HepG2 (cell line): ENCODE measurements at regions not wholly inside any gene's neighbourhood (a gene's known extent, or its start where the extent isn't known, plus 50 kb on each side); places are given as distances from the start of the nearest gene placed in this dataset.
A peak's percentile ranks its signal among the peaks of the same experiment; 100 is the strongest.

Experiments used
- ATF7-NPFF ChIP-seq: sonication (generic); formaldehyde crosslinking; IDR thresholded peaks from 2 replicates; pipeline ENCODE4 v1.8.1; 2023; ENCODE audit warnings: mild to moderate bottlenecking, low read depth, missing genetic modification reagents, moderate library complexity
- BHLHE40 ChIP-seq: IDR thresholded peaks from 2 replicates; pipeline ENCODE4 v1.6.1; 2011; ENCODE audit warnings: low read length, improper control_type of control experiment
- DR1 ChIP-seq: sonication (generic); formaldehyde crosslinking; IDR thresholded peaks from 2 replicates; pipeline ENCODE4 v1.8.0; 2021; ENCODE audit warnings: mild to moderate bottlenecking, missing genetic modification reagents, inconsistent platforms
- FOSL2 ChIP-seq: sonication (generic); formaldehyde crosslinking; IDR thresholded peaks from 2 replicates; pipeline ENCODE4 v1.4.0; 2020; ENCODE audit warnings: missing genetic modification reagents
- GLI4 ChIP-seq: sonication (generic); formaldehyde crosslinking; IDR thresholded peaks from 2 replicates; pipeline ENCODE4 v1.5.1; 2020; ENCODE audit warnings: missing genetic modification reagents, mild to moderate bottlenecking, moderate library complexity, borderline replicate concordance
- MTA1 ChIP-seq: sonication (generic); formaldehyde crosslinking; IDR thresholded peaks from 2 replicates; pipeline ENCODE4 v1.4.0; 2020; ENCODE audit warnings: missing genetic modification reagents, mild to moderate bottlenecking, borderline replicate concordance
- MTF2 ChIP-seq: sonication (generic); formaldehyde crosslinking; IDR thresholded peaks from 2 replicates; pipeline ENCODE4 v1.5.0; 2020; ENCODE audit warnings: missing genetic modification reagents, borderline replicate concordance
- RFXAP ChIP-seq: sonication (generic); formaldehyde crosslinking; IDR thresholded peaks from 2 replicates; pipeline ENCODE4 v1.4.0; 2020; ENCODE audit warnings: missing genetic modification reagents, borderline replicate concordance
- SETDB1 ChIP-seq: sonication (generic); formaldehyde crosslinking; IDR thresholded peaks from 2 replicates; pipeline ENCODE4 v1.5.1; 2020; ENCODE audit warnings: missing genetic modification reagents, mild to moderate bottlenecking, borderline replicate concordance
- SP1 ChIP-seq, 2 experiments: fragments of 450-650 bp in 1 of 2; sonication (generic) in 1 of 2; formaldehyde crosslinking in 1 of 2; IDR thresholded peaks; 2 replicates each; pipeline versions ENCODE4 v1.4.0 to v1.6.1; 2016 to 2020; ENCODE audit warnings: missing genetic modification reagents in 1 of 2
- SYNCRIP ChIP-seq: fragments of 200-400 bp; formaldehyde crosslinking; IDR thresholded peaks from 2 replicates; pipeline ENCODE4 v1.6.1; 2018; ENCODE audit warnings: mild to moderate bottlenecking, low read depth, low read length; ENCODE audit not compliant: insufficient read depth
- TARDBP ChIP-seq: sonication (generic); formaldehyde crosslinking; IDR thresholded peaks from 2 replicates; pipeline ENCODE4 v1.8.0; 2022; ENCODE audit warnings: mild to moderate bottlenecking, missing genetic modification reagents
- U2AF1 ChIP-seq: fragments of 200-400 bp; formaldehyde crosslinking; optimal IDR thresholded peaks from 2 replicates; pipeline ENCODE3; 2017; ENCODE audit warnings: mild to moderate bottlenecking, low read depth, low read length
- YEATS4 ChIP-seq: sonication (generic); formaldehyde crosslinking; IDR thresholded peaks from 2 replicates; pipeline ENCODE4 v1.4.0; 2020; ENCODE audit warnings: missing genetic modification reagents, borderline replicate concordance
- ZFP1 ChIP-seq: IDR thresholded peaks from 2 replicates; pipeline ENCODE4 v1.6.1; 2016
- ZFY ChIP-seq: sonication (generic); formaldehyde crosslinking; IDR thresholded peaks from 2 replicates; pipeline ENCODE4 v1.4.0; 2020; ENCODE audit warnings: missing genetic modification reagents
- ZKSCAN5 ChIP-seq: sonication (generic); formaldehyde crosslinking; IDR thresholded peaks from 2 replicates; pipeline ENCODE4 v1.5.1; 2020; ENCODE audit warnings: mild to moderate bottlenecking, missing genetic modification reagents
- ZNF746 ChIP-seq: sonication (generic); formaldehyde crosslinking; IDR thresholded peaks from 2 replicates; pipeline ENCODE4 v1.8.0; 2022; ENCODE audit warnings: mild to moderate bottlenecking, missing genetic modification reagents
- ZNF850 ChIP-seq: sonication (generic); formaldehyde crosslinking; conservative IDR thresholded peaks from 2 replicates; pipeline ENCODE4 v1.9.0; 2021; ENCODE audit warnings: mild to moderate bottlenecking, missing genetic modification reagents
- TF ChIP-seq, protein P1 (sequence below): sonication (generic); formaldehyde crosslinking; IDR thresholded peaks from 2 replicates; pipeline ENCODE4 v1.5.1; 2020; ENCODE audit warnings: mild to moderate bottlenecking, missing genetic modification reagents, borderline replicate concordance
- TF ChIP-seq, protein P2 (sequence below): sonication (generic); formaldehyde crosslinking; IDR thresholded peaks from 2 replicates; pipeline ENCODE4 v1.5.0; 2020; ENCODE audit warnings: mild to moderate bottlenecking, missing genetic modification reagents, moderate library complexity
- TF ChIP-seq, protein P3 (sequence below): sonication (generic); formaldehyde crosslinking; IDR thresholded peaks from 2 replicates; pipeline ENCODE4 v1.5.0; 2020; ENCODE audit warnings: missing genetic modification reagents

DNA sequence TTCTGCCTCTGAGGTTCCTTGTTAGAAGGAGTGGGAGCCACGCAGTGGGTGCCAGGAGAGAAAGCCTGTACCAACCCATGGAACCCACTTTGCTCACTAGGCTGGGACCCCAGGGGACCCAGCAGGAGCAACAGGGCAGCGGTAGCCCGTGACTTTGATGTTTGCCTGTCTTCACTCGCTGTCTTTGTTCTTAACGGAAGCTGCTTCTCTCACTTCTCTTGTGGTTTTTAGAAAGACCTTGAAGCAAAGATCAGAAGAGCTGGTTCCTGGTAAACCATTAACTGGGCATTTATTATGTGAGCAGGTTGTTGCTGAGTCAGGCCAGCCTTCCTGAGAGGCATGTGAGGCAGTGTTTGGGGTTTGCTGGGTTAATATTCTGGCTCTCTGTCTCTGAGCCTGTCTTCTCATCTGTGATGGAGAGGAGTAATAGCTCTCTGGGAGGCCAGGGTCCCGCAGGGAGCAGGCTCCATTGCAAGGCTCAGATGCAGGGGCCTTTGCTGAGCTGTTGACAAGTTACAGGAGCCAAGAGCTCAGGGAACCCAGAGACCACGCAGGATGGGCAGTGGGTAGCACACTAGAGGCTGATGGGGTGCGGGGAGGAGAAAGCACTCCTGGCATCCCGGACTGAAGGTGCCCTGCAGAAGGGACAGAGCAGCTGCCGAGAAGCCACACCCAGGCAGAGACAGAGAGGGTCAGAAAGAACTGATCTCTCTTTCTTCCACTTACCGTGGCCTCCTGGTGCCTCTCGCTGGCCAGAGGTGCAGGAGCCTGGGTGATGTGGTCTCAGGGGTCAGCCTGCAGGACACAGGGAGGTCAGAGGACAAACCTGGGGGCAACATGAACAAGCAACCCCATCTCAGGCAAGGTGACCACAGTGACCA is 367.5 kb upstream of the C1orf174 start (continued):
- no peak for TF ChIP-seq GLI4 (CRISPR knock-in tag)
- no peak for TF ChIP-seq SYNCRIP
- TF ChIP-seq TARDBP (CRISPR knock-in tag), result peak; percentile 83; the same call in 1 of the 2 replicates
- TF ChIP-seq FOSL2 (CRISPR knock-in tag), result peak; percentile 74
- TF ChIP-seq SP1 (IDR thresholded peaks at IDR 0.05), result no peak
- TF ChIP-seq SP1 (CRISPR knock-in tag; IDR thresholded peaks at IDR 0.05), result no peak
- peak; percentile 59 for TF ChIP-seq DR1
- TF ChIP-seq, protein P1, sequence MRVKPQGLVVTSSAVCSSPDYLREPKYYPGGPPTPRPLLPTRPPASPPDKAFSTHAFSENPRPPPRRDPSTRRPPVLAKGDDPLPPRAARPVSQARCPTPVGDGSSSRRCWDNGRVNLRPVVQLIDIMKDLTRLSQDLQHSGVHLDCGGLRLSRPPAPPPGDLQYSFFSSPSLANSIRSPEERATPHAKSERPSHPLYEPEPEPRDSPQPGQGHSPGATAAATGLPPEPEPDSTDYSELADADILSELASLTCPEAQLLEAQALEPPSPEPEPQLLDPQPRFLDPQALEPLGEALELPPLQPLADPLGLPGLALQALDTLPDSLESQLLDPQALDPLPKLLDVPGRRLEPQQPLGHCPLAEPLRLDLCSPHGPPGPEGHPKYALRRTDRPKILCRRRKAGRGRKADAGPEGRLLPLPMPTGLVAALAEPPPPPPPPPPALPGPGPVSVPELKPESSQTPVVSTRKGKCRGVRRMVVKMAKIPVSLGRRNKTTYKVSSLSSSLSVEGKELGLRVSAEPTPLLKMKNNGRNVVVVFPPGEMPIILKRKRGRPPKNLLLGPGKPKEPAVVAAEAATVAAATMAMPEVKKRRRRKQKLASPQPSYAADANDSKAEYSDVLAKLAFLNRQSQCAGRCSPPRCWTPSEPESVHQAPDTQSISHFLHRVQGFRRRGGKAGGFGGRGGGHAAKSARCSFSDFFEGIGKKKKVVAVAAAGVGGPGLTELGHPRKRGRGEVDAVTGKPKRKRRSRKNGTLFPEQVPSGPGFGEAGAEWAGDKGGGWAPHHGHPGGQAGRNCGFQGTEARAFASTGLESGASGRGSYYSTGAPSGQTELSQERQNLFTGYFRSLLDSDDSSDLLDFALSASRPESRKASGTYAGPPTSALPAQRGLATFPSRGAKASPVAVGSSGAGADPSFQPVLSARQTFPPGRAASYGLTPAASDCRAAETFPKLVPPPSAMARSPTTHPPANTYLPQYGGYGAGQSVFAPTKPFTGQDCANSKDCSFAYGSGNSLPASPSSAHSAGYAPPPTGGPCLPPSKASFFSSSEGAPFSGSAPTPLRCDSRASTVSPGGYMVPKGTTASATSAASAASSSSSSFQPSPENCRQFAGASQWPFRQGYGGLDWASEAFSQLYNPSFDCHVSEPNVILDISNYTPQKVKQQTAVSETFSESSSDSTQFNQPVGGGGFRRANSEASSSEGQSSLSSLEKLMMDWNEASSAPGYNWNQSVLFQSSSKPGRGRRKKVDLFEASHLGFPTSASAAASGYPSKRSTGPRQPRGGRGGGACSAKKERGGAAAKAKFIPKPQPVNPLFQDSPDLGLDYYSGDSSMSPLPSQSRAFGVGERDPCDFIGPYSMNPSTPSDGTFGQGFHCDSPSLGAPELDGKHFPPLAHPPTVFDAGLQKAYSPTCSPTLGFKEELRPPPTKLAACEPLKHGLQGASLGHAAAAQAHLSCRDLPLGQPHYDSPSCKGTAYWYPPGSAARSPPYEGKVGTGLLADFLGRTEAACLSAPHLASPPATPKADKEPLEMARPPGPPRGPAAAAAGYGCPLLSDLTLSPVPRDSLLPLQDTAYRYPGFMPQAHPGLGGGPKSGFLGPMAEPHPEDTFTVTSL (CRISPR knock-in tag), result peak; percentile 87; the same call in 1 of the 2 replicates
- peak; percentile 46; the same call in 1 of the 2 replicates for TF ChIP-seq MTA1 (CRISPR knock-in tag)
- TF ChIP-seq YEATS4, result peak; percentile 35; the same call in 1 of the 2 replicates
- no peak for TF ChIP-seq SETDB1 (CRISPR knock-in tag)
- TF ChIP-seq MTF2, result no peak
- peak; percentile 49; the same call in 1 of the 2 replicates for TF ChIP-seq ZFY (CRISPR knock-in tag)
- TF ChIP-seq, protein P2, sequence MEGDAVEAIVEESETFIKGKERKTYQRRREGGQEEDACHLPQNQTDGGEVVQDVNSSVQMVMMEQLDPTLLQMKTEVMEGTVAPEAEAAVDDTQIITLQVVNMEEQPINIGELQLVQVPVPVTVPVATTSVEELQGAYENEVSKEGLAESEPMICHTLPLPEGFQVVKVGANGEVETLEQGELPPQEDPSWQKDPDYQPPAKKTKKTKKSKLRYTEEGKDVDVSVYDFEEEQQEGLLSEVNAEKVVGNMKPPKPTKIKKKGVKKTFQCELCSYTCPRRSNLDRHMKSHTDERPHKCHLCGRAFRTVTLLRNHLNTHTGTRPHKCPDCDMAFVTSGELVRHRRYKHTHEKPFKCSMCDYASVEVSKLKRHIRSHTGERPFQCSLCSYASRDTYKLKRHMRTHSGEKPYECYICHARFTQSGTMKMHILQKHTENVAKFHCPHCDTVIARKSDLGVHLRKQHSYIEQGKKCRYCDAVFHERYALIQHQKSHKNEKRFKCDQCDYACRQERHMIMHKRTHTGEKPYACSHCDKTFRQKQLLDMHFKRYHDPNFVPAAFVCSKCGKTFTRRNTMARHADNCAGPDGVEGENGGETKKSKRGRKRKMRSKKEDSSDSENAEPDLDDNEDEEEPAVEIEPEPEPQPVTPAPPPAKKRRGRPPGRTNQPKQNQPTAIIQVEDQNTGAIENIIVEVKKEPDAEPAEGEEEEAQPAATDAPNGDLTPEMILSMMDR (CRISPR knock-in tag), result peak; percentile 22; the same call in 1 of the 2 replicates
- TF ChIP-seq ATF7-NPFF, result no peak
- peak; percentile 78 for TF ChIP-seq BHLHE40
- TF ChIP-seq ZFP1 (CRISPR knock-in tag), result no peak
- no peak for TF ChIP-seq RFXAP (CRISPR knock-in tag)
- no peak for TF ChIP-seq U2AF1
- no peak for TF ChIP-seq ZNF850 (CRISPR knock-in tag)
- TF ChIP-seq, protein P3, sequence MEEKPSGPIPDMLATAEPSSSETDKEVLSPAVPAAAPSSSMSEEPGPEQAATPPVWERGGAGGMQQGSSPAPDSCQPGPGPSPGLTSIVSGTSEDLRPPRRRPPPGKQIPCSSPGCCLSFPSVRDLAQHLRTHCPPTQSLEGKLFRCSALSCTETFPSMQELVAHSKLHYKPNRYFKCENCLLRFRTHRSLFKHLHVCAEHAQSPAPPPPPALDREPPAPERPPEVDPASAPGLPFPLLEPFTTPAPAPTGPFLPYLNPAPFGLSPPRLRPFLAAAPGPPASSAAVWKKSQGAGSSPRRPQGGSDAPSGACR (CRISPR knock-in tag), result no peak
- no peak for TF ChIP-seq ZNF746 (CRISPR knock-in tag)
- no peak for TF ChIP-seq ZKSCAN5
